ENCODE measurements at regions not wholly inside any gene's neighbourhood (a gene's known extent, or its start where the extent isn't known, plus 50 kb on each side); places are given as distances from the start of the nearest gene placed in this dataset.

GRCh38 chr14:87450193-87450592 is 542.8 kb downstream of the GALC start:
- TF ChIP-seq CTCF (IDR thresholded peaks at IDR 0.05), result no peak
- no peak overlapping the region for H3K27ac Mint-ChIP-seq (ENCODE audit: unreplicated experiment)
- no peak for DNase-seq (ENCODE audit: extremely low spot score, unreplicated experiment)
- H3K36me3 Mint-ChIP-seq (ENCODE audit: unreplicated experiment), result no peaks in the 10 kb centered on the region
- H3K9me3 Mint-ChIP-seq (ENCODE audit: unreplicated experiment), result no peaks in the 10 kb centered on the region
- H3K27me3 Mint-ChIP-seq (ENCODE audit: unreplicated experiment), result no peaks in the 10 kb centered on the region
- H3K4me1 Mint-ChIP-seq (ENCODE audit: unreplicated experiment), result no peaks in the 10 kb centered on the region
- no peak overlapping the region for H3K4me3 Mint-ChIP-seq (ENCODE audit: unreplicated experiment)

GRCh38 chr14:87449016-87449415 is 544.0 kb downstream of the GALC start:
- no peak for TF ChIP-seq CTCF (IDR thresholded peaks at IDR 0.05)
- Mint-ChIP-seq H3K4me1 (ENCODE audit: unreplicated experiment) (no peaks in the 10 kb centered on the region), H3K9me3 (ENCODE audit: unreplicated experiment) (no peaks in the 10 kb centered on the region), H3K27ac (ENCODE audit: unreplicated experiment) (no peak overlapping the region), H3K4me3 (ENCODE audit: unreplicated experiment) (no peak overlapping the region), H3K36me3 (ENCODE audit: unreplicated experiment) (no peaks in the 10 kb centered on the region), H3K27me3 (ENCODE audit: unreplicated experiment) (no peaks in the 10 kb centered on the region)
- no peak for DNase-seq (ENCODE audit: extremely low spot score, unreplicated experiment)

- no peak overlapping the region for H3K4me3 Mint-ChIP-seq (ENCODE audit: unreplicated experiment)
- no peaks in the 10 kb centered on the region for H3K4me1 Mint-ChIP-seq (ENCODE audit: unreplicated experiment)
- DNase-seq (ENCODE audit: extremely low spot score, unreplicated experiment), result no peak
Measured at GRCh38 chr14:87443787-87444186, 549.2 kb downstream of the GALC start.

GRCh38 chr14:87443039-87443438 is 549.9 kb downstream of the GALC start:
- peaks cover 3% of the 10 kb centered on the region for H3K27me3 Mint-ChIP-seq (ENCODE audit: unreplicated experiment)
- no peaks in the 10 kb centered on the region for H3K4me1 Mint-ChIP-seq (ENCODE audit: unreplicated experiment)
- H3K27ac Mint-ChIP-seq (ENCODE audit: unreplicated experiment), result no peak overlapping the region
- no peak overlapping the region for H3K4me3 Mint-ChIP-seq (ENCODE audit: unreplicated experiment)
- H3K36me3 Mint-ChIP-seq (ENCODE audit: unreplicated experiment), result no peaks in the 10 kb centered on the region
- no peak for DNase-seq (ENCODE audit: extremely low spot score, unreplicated experiment)
- H3K9me3 Mint-ChIP-seq (ENCODE audit: unreplicated experiment), result peaks cover 4% of the 10 kb centered on the region
- TF ChIP-seq CTCF (IDR thresholded peaks at IDR 0.05), result no peak

More at GRCh38 chr14:87443787-87444186, 549.2 kb downstream of the GALC start:
- Mint-ChIP-seq H3K27ac (ENCODE audit: unreplicated experiment) (no peak overlapping the region), H3K36me3 (ENCODE audit: unreplicated experiment) (no peaks in the 10 kb centered on the region), H3K9me3 (ENCODE audit: unreplicated experiment) (no peaks in the 10 kb centered on the region), H3K27me3 (ENCODE audit: unreplicated experiment) (peaks cover 3% of the 10 kb centered on the region)
- no peak for TF ChIP-seq CTCF (IDR thresholded peaks at IDR 0.05)

GRCh38 chr14:87437158-87437557 is 555.8 kb downstream of the GALC start:
- H3K4me3 Mint-ChIP-seq (ENCODE audit: unreplicated experiment), result no peak overlapping the region

More at GRCh38 chr14:87437158-87437557, 555.8 kb downstream of the GALC start:
- no peaks in the 10 kb centered on the region for H3K4me1 Mint-ChIP-seq (ENCODE audit: unreplicated experiment)
- H3K9me3 Mint-ChIP-seq (ENCODE audit: unreplicated experiment), result peaks cover 8% of the 10 kb centered on the region
- DNase-seq (ENCODE audit: extremely low spot score, unreplicated experiment), result no peak
- H3K27ac Mint-ChIP-seq (ENCODE audit: unreplicated experiment), result no peak overlapping the region
- H3K27me3 Mint-ChIP-seq (ENCODE audit: unreplicated experiment), result peaks cover 3% of the 10 kb centered on the region
- H3K36me3 Mint-ChIP-seq (ENCODE audit: unreplicated experiment), result no peaks in the 10 kb centered on the region
- TF ChIP-seq CTCF (IDR thresholded peaks at IDR 0.05), result no peak

Data from osteocyte (in vitro differentiated cells).